ENCODE measurements at regions not wholly inside any gene's neighbourhood (a gene's known extent, or its start where the extent isn't known, plus 50 kb on each side); places are given as distances from the start of the nearest gene placed in this dataset.

DNA sequence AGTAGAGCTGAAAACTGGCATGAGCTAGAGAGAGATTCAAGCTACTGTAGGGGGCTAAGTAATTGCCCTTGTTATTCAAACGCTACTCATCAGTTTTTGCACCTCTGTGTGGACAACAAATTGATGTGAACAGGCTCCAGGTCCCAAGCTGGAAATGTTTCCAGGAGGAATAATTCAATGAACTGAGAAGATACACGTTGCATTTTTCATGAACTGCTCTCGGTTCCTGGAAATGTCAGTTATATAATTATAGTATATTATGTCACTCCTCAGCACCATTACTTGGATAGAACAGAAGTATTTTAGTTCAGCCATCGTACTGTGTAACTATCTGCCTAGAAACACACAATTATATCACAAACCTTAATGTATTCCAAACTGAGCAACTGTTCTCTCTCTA lies 65.9 kb upstream of the A1CF start:
- WGBS, 2 experiments (ENCODE audit: extremely low coverage in 2 of 2, insufficient read length in 1 of 2), result no CpG with 5 or more reads among the region's 4 CpGs
- ATAC-seq (ENCODE audit: low read depth) (no peak), DNase-seq (no peak)
- Histone ChIP-seq H2BK20ac (ENCODE audit: low read depth, low read length) (no peak overlapping the region), H2BK5ac (ENCODE audit: low read depth, low read length, poor library complexity, severe bottlenecking) (no peak overlapping the region), H3K36me3 (ENCODE audit: control insufficient read depth, insufficient read depth, low read length) (no peaks in the 10 kb centered on the region), H4K5ac (ENCODE audit: low read depth, low read length) (no peak overlapping the region), H3K9me3 (ENCODE audit: control insufficient read depth, insufficient read depth, low read length) (no peaks in the 10 kb centered on the region), H3K23ac (ENCODE audit: low read depth, low read length) (no peak overlapping the region), H2AK5ac (ENCODE audit: low read depth, low read length) (no peak overlapping the region), H3K9ac (ENCODE audit: low read depth, low read length) (no peak overlapping the region), H3K4me3 (ENCODE audit: insufficient read depth, low read depth, low read length) (no peak overlapping the region), H3K4ac (ENCODE audit: low read depth, low read length) (no peak overlapping the region), H3K27ac (ENCODE audit: insufficient read depth, low read length) (no peak overlapping the region), H2AFZ (replicated peaks; ENCODE audit: low read length, poor library complexity) (no peak overlapping the region), H2BK15ac (ENCODE audit: low read depth, low read length) (no peak overlapping the region), H3K56ac (ENCODE audit: extremely low read depth, insufficient read depth, low read length) (no peak overlapping the region), H3K4me2 (ENCODE audit: low read depth, low read length) (no peak overlapping the region), H3K79me1 (ENCODE audit: low read depth in 1 of 2, low read length in 2 of 2) (no peaks in the 10 kb centered on the region), H4K91ac (ENCODE audit: insufficient read depth, low read depth, low read length) (no peak overlapping the region), H4K8ac (ENCODE audit: low read depth in 2 of 2, low read length in 2 of 2) (no peak overlapping the region), H3K27me3 (ENCODE audit: control insufficient read depth, insufficient read depth, low read length) (peaks cover 7% of the 10 kb centered on the region), H2AK9ac (replicated peaks; ENCODE audit: low read depth, low read length, poor library complexity) (no peak overlapping the region), H4K20me1 (ENCODE audit: insufficient read depth, low read length) (no peaks in the 10 kb centered on the region), H3K14ac (replicated peaks; ENCODE audit: low read depth, low read length) (no peak overlapping the region), H3K18ac (ENCODE audit: low read depth, low read length) (no peak overlapping the region), H3K9me1 (ENCODE audit: insufficient read depth, low read length) (no peaks in the 10 kb centered on the region), H2BK120ac (ENCODE audit: low read depth, low read length) (no peak overlapping the region), H3K4me1 (ENCODE audit: control insufficient read depth, insufficient read depth, low read length) (no peaks in the 10 kb centered on the region)
- intact Hi-C loops (cut with micrococcal nuclease), result no loop called here
- TF ChIP-seq RCOR1 (IDR thresholded peaks at IDR 0.05; ENCODE audit: insufficient replicate concordance, low read length), result no peak
- no peak for TF ChIP-seq POLR2A (IDR thresholded peaks at IDR 0.05; ENCODE audit: low read depth, low read length)
- TF ChIP-seq MAZ (IDR thresholded peaks at IDR 0.05; ENCODE audit: borderline replicate concordance, low read depth, low read length), result no peak
- TF ChIP-seq, protein P1, sequence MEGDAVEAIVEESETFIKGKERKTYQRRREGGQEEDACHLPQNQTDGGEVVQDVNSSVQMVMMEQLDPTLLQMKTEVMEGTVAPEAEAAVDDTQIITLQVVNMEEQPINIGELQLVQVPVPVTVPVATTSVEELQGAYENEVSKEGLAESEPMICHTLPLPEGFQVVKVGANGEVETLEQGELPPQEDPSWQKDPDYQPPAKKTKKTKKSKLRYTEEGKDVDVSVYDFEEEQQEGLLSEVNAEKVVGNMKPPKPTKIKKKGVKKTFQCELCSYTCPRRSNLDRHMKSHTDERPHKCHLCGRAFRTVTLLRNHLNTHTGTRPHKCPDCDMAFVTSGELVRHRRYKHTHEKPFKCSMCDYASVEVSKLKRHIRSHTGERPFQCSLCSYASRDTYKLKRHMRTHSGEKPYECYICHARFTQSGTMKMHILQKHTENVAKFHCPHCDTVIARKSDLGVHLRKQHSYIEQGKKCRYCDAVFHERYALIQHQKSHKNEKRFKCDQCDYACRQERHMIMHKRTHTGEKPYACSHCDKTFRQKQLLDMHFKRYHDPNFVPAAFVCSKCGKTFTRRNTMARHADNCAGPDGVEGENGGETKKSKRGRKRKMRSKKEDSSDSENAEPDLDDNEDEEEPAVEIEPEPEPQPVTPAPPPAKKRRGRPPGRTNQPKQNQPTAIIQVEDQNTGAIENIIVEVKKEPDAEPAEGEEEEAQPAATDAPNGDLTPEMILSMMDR (conservative IDR thresholded peaks at IDR 0.05; ENCODE audit: low read depth, low read length), result no peak
- POLR2A ChIA-PET (ENCODE audit: unreplicated experiment), result no interaction called here
- CTCF ChIA-PET, result no interaction called here
- dilution Hi-C loops (cut with HindIII; ENCODE audit: low sequenced_read_pairs, unreplicated experiment), result no loop called here
- in situ Hi-C loops (cut with MboI; ENCODE audit: low sequenced_read_pairs), result no loop called here
- BruUV-seq (replicated peaks), result no TSS peak

All from IMR-90 (cell line).